Neural cell (in vitro differentiated cells): ENCODE measurements at regions not wholly inside any gene's neighbourhood (a gene's known extent, or its start where the extent isn't known, plus 50 kb on each side); places are given as distances from the start of the nearest gene placed in this dataset.

Experiments
- H2AFZ ChIP-seq: fragments of 200-600, 300-800 bp; sonication (generic), shearing (Covaris generic); 2 replicates; pipeline ENCODE4 v1.6.0; 2014; ENCODE audit warnings: low read depth, mild to moderate bottlenecking, antibody characterized with exemption, low read length, moderate library complexity
- H3F3A ChIP-seq: fragments of 200-600 bp; shearing (Covaris generic); 2 replicates; pipeline ENCODE4 v1.6.1; 2016; ENCODE audit warnings: mild to moderate bottlenecking, moderate library complexity, mixed read lengths, antibody characterized with exemption, low read length; ENCODE audit not compliant: insufficient read depth, poor library complexity, severe bottlenecking
- H3K27ac ChIP-seq: fragments of 200-600, 300-800 bp; sonication (generic), shearing (Covaris generic); 2 replicates; pipeline ENCODE4 v1.5.1; 2014; ENCODE audit warnings: mild to moderate bottlenecking, low read length, moderate library complexity
- H3K27me3 ChIP-seq: fragments of 300-800, 200-600 bp; sonication (generic), shearing (Covaris generic); 2 replicates; pipeline ENCODE4 v1.6.0; 2014; ENCODE audit warnings: mild to moderate bottlenecking, low read depth, low read length, moderate library complexity; ENCODE audit not compliant: insufficient read depth
- H3K36me3 ChIP-seq: fragments of 300-800, 200-600 bp; sonication (generic), shearing (Covaris generic); 2 replicates; pipeline ENCODE4 v1.5.1; 2014; ENCODE audit warnings: mild to moderate bottlenecking, antibody characterized with exemption, low read length, moderate library complexity; ENCODE audit not compliant: insufficient read depth
- H3K4me2 ChIP-seq: fragments of 300-800, 200-600 bp; sonication (generic), shearing (Covaris generic); 2 replicates; pipeline ENCODE4 v1.6.0; 2014; ENCODE audit warnings: mild to moderate bottlenecking, low read length
- H3K4me3 ChIP-seq: fragments of 300-800, 200-600 bp; sonication (generic), shearing (Covaris generic); 2 replicates; pipeline ENCODE4 v1.5.1; 2014; ENCODE audit warnings: mild to moderate bottlenecking, low read length, moderate library complexity
- H3K79me2 ChIP-seq: fragments of 200-600 bp; shearing (Covaris generic); replicated peaks from 2 replicates; pipeline ENCODE4 v1.6.0; 2014; ENCODE audit warnings: mild to moderate bottlenecking, low read length, moderate library complexity; ENCODE audit not compliant: insufficient read depth
- H3K9ac ChIP-seq: fragments of 300-800, 200-600 bp; sonication (generic), shearing (Covaris generic); 2 replicates; pipeline ENCODE4 v1.6.1; 2016; ENCODE audit warnings: mild to moderate bottlenecking, low read length, mixed read lengths
- H3K9me2 ChIP-seq: fragments of 200-600 bp; shearing (Covaris generic); 2 replicates; pipeline ENCODE4 v1.6.1; 2016; ENCODE audit warnings: mild to moderate bottlenecking, low read length, mixed read lengths; ENCODE audit not compliant: insufficient read depth
- H3K9me3 ChIP-seq: fragments of 200-600, 300-800 bp; sonication (generic), shearing (Covaris generic); 2 replicates; pipeline ENCODE4 v1.6.1; 2016; ENCODE audit warnings: mild to moderate bottlenecking, mixed run types, low read length, moderate library complexity, mixed read lengths
- H4K20me1 ChIP-seq: fragments of 200-600 bp; shearing (Covaris generic); 2 replicates; pipeline ENCODE4 v1.6.1; 2016; ENCODE audit warnings: mild to moderate bottlenecking, mixed run types; ENCODE audit not compliant: insufficient read depth
- CTCF ChIP-seq: fragments of 450-650 bp; IDR thresholded peaks from 2 replicates; pipeline ENCODE4 v1.5.1; 2014; ENCODE audit warnings: antibody characterized with exemption, mild to moderate bottlenecking, moderate library complexity; ENCODE audit not compliant: poor library complexity, severe bottlenecking
- EP300 ChIP-seq: fragments of 450-650 bp; conservative IDR thresholded peaks from 2 replicates; pipeline ENCODE4 v1.6.1; 2014; ENCODE audit warnings: antibody characterized with exemption, mild to moderate bottlenecking, moderate library complexity; ENCODE audit not compliant: poor library complexity, severe bottlenecking
- EZH2 ChIP-seq: fragments of 200-600, 300-800 bp; shearing (Covaris generic), sonication (generic); IDR thresholded peaks from 2 replicates; pipeline ENCODE4 v1.6.1; 2014; ENCODE audit warnings: antibody characterized with exemption, low read length, borderline replicate concordance, mild to moderate bottlenecking; ENCODE audit not compliant: insufficient read depth, poor library complexity, severe bottlenecking
- MXI1 ChIP-seq: fragments of 450-650 bp; conservative IDR thresholded peaks from 2 replicates; pipeline ENCODE4 v1.6.1; 2014; ENCODE audit warnings: antibody characterized with exemption, mild to moderate bottlenecking; ENCODE audit not compliant: poor library complexity, severe bottlenecking
- POLR2AphosphoS5 ChIP-seq: IDR thresholded peaks from 2 replicates; pipeline ENCODE4 v1.6.1; 2012
- RAD21 ChIP-seq: fragments of 450-650 bp; conservative IDR thresholded peaks from 2 replicates; pipeline ENCODE4 v1.6.1; 2014; ENCODE audit warnings: antibody characterized with exemption, mild to moderate bottlenecking, moderate library complexity
- SMC3 ChIP-seq: fragments of 450-650 bp; conservative IDR thresholded peaks from 2 replicates; pipeline ENCODE4 v1.6.1; 2014; ENCODE audit warnings: antibody characterized with exemption, mild to moderate bottlenecking, moderate library complexity; ENCODE audit not compliant: poor library complexity
- TAF1 ChIP-seq: IDR thresholded peaks from 2 replicates; pipeline ENCODE4 v1.6.1; 2012; ENCODE audit warnings: low read depth
- TF ChIP-seq, protein P1 (sequence below): IDR thresholded peaks from 2 replicates; pipeline ENCODE4 v1.6.1; 2012; ENCODE audit warnings: borderline replicate concordance

DNA sequence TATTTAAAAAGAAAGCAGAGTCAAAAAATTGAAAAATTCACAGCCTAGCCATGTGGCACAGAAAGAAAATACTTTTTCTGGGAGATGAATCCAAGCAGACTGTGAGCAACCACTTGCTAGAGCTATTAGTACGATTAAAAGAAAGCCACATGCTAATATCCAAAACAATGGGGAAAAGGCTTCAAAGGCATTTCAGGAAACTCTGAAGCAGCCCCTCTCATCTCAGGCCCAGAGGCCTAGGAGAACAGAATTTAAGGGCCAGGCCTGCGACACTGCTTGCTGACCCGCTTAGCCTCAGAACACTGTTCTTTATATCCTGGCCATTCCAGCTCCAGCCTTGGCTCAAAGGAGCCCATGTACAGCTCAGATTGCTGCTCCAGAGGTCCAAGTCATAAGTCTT is 1257.0 kb upstream of the CDH18 start:
- Histone ChIP-seq H3K9me2 (no peaks in the 10 kb centered on the region), H3K4me2 (no peak overlapping the region), H3F3A (no peaks in the 10 kb centered on the region), H3K27me3 (no peaks in the 10 kb centered on the region), H2AFZ (no peak overlapping the region), H3K9ac (no peak overlapping the region), H3K27ac (no peak overlapping the region), H3K36me3 (no peaks in the 10 kb centered on the region), H3K9me3 (no peaks in the 10 kb centered on the region), H4K20me1 (no peaks in the 10 kb centered on the region), H3K79me2 (no peaks in the 10 kb centered on the region), H3K4me3 (no peak overlapping the region)
- no peak for TF ChIP-seq SMC3
- no peak for TF ChIP-seq EZH2
- TF ChIP-seq, protein P1, sequence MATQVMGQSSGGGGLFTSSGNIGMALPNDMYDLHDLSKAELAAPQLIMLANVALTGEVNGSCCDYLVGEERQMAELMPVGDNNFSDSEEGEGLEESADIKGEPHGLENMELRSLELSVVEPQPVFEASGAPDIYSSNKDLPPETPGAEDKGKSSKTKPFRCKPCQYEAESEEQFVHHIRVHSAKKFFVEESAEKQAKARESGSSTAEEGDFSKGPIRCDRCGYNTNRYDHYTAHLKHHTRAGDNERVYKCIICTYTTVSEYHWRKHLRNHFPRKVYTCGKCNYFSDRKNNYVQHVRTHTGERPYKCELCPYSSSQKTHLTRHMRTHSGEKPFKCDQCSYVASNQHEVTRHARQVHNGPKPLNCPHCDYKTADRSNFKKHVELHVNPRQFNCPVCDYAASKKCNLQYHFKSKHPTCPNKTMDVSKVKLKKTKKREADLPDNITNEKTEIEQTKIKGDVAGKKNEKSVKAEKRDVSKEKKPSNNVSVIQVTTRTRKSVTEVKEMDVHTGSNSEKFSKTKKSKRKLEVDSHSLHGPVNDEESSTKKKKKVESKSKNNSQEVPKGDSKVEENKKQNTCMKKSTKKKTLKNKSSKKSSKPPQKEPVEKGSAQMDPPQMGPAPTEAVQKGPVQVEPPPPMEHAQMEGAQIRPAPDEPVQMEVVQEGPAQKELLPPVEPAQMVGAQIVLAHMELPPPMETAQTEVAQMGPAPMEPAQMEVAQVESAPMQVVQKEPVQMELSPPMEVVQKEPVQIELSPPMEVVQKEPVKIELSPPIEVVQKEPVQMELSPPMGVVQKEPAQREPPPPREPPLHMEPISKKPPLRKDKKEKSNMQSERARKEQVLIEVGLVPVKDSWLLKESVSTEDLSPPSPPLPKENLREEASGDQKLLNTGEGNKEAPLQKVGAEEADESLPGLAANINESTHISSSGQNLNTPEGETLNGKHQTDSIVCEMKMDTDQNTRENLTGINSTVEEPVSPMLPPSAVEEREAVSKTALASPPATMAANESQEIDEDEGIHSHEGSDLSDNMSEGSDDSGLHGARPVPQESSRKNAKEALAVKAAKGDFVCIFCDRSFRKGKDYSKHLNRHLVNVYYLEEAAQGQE = no peak
- no peak for TF ChIP-seq RAD21
- TF ChIP-seq POLR2AphosphoS5 = no peak
- no peak for TF ChIP-seq EP300
- TF ChIP-seq MXI1 = no peak
- no peak for TF ChIP-seq TAF1
- no peak for TF ChIP-seq CTCF

DNA sequence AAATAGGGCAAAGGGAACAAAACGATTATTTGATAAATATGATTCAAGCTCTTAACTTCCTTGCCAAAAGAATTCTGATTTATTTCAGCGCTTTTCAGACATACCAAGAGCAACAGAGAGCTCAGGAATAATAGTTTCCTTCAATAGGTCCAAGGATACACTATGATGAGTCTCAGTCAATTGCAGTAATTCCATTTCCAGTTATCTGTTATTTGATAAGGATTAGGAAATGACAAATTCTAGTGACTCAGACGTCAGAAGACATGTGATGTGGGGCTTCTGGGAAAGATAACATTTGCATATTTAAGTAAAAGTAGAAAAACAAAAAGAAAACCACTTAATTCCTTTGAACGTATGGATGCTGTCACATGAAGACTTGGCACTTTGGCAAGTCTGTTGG is 1250.8 kb upstream of the CDH18 start:
- no peak for TF ChIP-seq SMC3
- TF ChIP-seq, protein P1 = no peak
- TF ChIP-seq POLR2AphosphoS5 = no peak
- TF ChIP-seq EP300 = no peak
- TF ChIP-seq RAD21 = no peak
- no peak for TF ChIP-seq TAF1
- TF ChIP-seq EZH2 = no peak
- no peak for TF ChIP-seq MXI1
- no peak for TF ChIP-seq CTCF
- Histone ChIP-seq H3K27me3 (no peaks in the 10 kb centered on the region), H3K4me2 (no peak overlapping the region), H3K4me3 (no peak overlapping the region), H3K36me3 (no peaks in the 10 kb centered on the region), H3K9me2 (no peaks in the 10 kb centered on the region), H3K79me2 (no peaks in the 10 kb centered on the region), H4K20me1 (no peaks in the 10 kb centered on the region), H3F3A (no peaks in the 10 kb centered on the region), H2AFZ (no peak overlapping the region), H3K9ac (no peak overlapping the region), H3K9me3 (no peaks in the 10 kb centered on the region), H3K27ac (no peak overlapping the region)
